CD14-positive monocyte (primary cell): ENCODE measurements at regions not wholly inside any gene's neighbourhood (a gene's known extent, or its start where the extent isn't known, plus 50 kb on each side); places are given as distances from the start of the nearest gene placed in this dataset.

Experiments
- DNase-seq, 3 donors: peaks; one replicate each; pipeline ENCODE4 v3.0.0-alpha.2; 2011 to 2022
- H2AFZ ChIP-seq: 2 replicates; pipeline ENCODE4 v1.6.0; 2012; ENCODE audit warnings: mild to moderate bottlenecking, low read depth, low read length, inconsistent platforms; ENCODE audit not compliant: insufficient read depth, poor library complexity, severe bottlenecking
- H3K27ac ChIP-seq, 2 donors: 1 replicate in 1 of 2; 2 replicates in 1 of 2; pipeline ENCODE4 v1.5.1; 2012 to 2013; ENCODE audit warnings: low read length in 2 of 2, control low read depth in 1 of 2, inconsistent platforms in 1 of 2, low read depth in 1 of 2, mild to moderate bottlenecking in 1 of 2
- H3K27me3 ChIP-seq, 2 donors: one replicate each; pipeline versions ENCODE4 v1.6.0 to v1.6.1; 2011 to 2013; ENCODE audit warnings: low read length in 2 of 2; ENCODE audit not compliant: control insufficient read depth in 2 of 2, insufficient read depth in 2 of 2
- H3K36me3 ChIP-seq, 2 donors: replicated peaks in 1 of 2; 1 replicate in 1 of 2; 2 replicates in 1 of 2; pipeline versions ENCODE4 v1.5.1 to v1.6.1; 2012 to 2013; ENCODE audit warnings: low read length in 2 of 2, control low read depth in 1 of 2, inconsistent platforms in 1 of 2, mild to moderate bottlenecking in 1 of 2; ENCODE audit not compliant: insufficient read depth in 2 of 2, control insufficient read depth in 1 of 2
- H3K4me1 ChIP-seq, 2 donors: 1 replicate in 1 of 2; 2 replicates in 1 of 2; pipeline versions ENCODE4 v1.5.1 to v1.6.1; 2012 to 2013; ENCODE audit warnings: low read length in 2 of 2, control low read depth in 1 of 2, inconsistent platforms in 1 of 2, mild to moderate bottlenecking in 1 of 2, moderate library complexity in 1 of 2; ENCODE audit not compliant: insufficient read depth in 2 of 2, control insufficient read depth in 1 of 2
- H3K4me2 ChIP-seq: replicated peaks from 2 replicates; pipeline ENCODE3; 2012; ENCODE audit warnings: low read length, moderate library complexity, mild to moderate bottlenecking; ENCODE audit not compliant: poor library complexity, severe bottlenecking; ENCODE audit errors: extremely low read depth
- H3K4me3 ChIP-seq, 3 experiments: fragments of 200-600 bp in 1 of 3; sonication (generic) in 1 of 3; replicated peaks in 1 of 3; 1 replicate in 2 of 3; 2 replicates in 1 of 3; pipeline ENCODE4 v1.5.1; 2011 to 2013; ENCODE audit warnings: low read length in 3 of 3, mild to moderate bottlenecking in 3 of 3, control low read depth in 2 of 3, low read depth in 2 of 3, inconsistent platforms in 1 of 3, moderate library complexity in 1 of 3
- H3K79me2 ChIP-seq: 2 replicates; pipeline ENCODE4 v1.6.0; 2012; ENCODE audit warnings: mild to moderate bottlenecking, control low read depth, inconsistent platforms, low read length, moderate library complexity; ENCODE audit not compliant: insufficient read depth
- H3K9ac ChIP-seq: 2 replicates; pipeline ENCODE4 v1.6.0; 2017; ENCODE audit warnings: low read length, mild to moderate bottlenecking; ENCODE audit not compliant: insufficient read depth, poor library complexity, severe bottlenecking
- H3K9me3 ChIP-seq, 2 donors: replicated peaks in 1 of 2; 1 replicate in 1 of 2; 2 replicates in 1 of 2; pipeline versions ENCODE4 v1.5.1 to v1.6.1; 2012 to 2013; ENCODE audit warnings: low read length in 2 of 2, control low read depth in 1 of 2; ENCODE audit not compliant: control insufficient read depth in 1 of 2, insufficient read depth in 1 of 2
- H4K20me1 ChIP-seq: 2 replicates; pipeline ENCODE4 v1.6.0; 2012; ENCODE audit warnings: mild to moderate bottlenecking, low read length, control low read depth, moderate library complexity; ENCODE audit not compliant: insufficient read depth
- H3K27ac Mint-ChIP-seq, 7 donors: one replicate each; pipeline ENCODE4 v1.8.0; 2020; ENCODE audit warnings: mild to moderate bottlenecking in 7 of 7, mixed read lengths in 7 of 7, moderate library complexity in 6 of 7, inconsistent platforms in 2 of 7
- H3K27me3 Mint-ChIP-seq, 3 donors: one replicate each; pipeline ENCODE4 v1.8.0; 2021 to 2022; ENCODE audit warnings: low read depth in 3 of 3, mild to moderate bottlenecking in 3 of 3, mixed read lengths in 3 of 3, moderate library complexity in 3 of 3, inconsistent platforms in 1 of 3
- H3K36me3 Mint-ChIP-seq, 2 donors: one replicate each; pipeline ENCODE4 v1.8.0; 2020; ENCODE audit warnings: mixed read lengths in 2 of 2, inconsistent platforms in 1 of 2, mild to moderate bottlenecking in 1 of 2
- H3K4me1 Mint-ChIP-seq: one replicate; pipeline ENCODE4 v1.8.0; 2020; ENCODE audit warnings: mild to moderate bottlenecking, mixed read lengths
- H3K4me3 Mint-ChIP-seq, 2 donors: one replicate each; pipeline ENCODE4 v1.8.0; 2020; ENCODE audit warnings: mild to moderate bottlenecking in 2 of 2, mixed read lengths in 2 of 2, moderate library complexity in 1 of 2
- H3K9me3 Mint-ChIP-seq, 7 donors: one replicate each; pipeline ENCODE4 v1.8.0; 2020 to 2022; ENCODE audit warnings: mixed read lengths in 7 of 7, mild to moderate bottlenecking in 6 of 7, moderate library complexity in 6 of 7, inconsistent platforms in 2 of 7
- CTCF ChIP-seq: fragments of 200-600 bp; IDR thresholded peaks from one replicate; pipeline ENCODE4 v1.8.0; 2022; ENCODE audit warnings: antibody characterized with exemption, mild to moderate bottlenecking
- WGBS: methylation state at CpG from one replicate; pipeline ENCODE4 v1.1.5; 2013; ENCODE audit warnings: missing lambda C conversion rate; ENCODE audit not compliant: insufficient coverage; 5-methylcytosine and 5-hydroxymethylcytosine counted together
- intact Hi-C, 2 donors: fragments of 100-400 bp; cut with micrococcal nuclease; formaldehyde crosslinking; loops; one replicate each; pipeline versions ENCODE4 v1.15.0 to v1.15.1; 2023

- Histone ChIP-seq H3K27me3 (no peaks in the 10 kb centered on the region), H3K79me2 (no peaks in the 10 kb centered on the region), H4K20me1 (no peaks in the 10 kb centered on the region), H3K9me3 (no peaks in the 10 kb centered on the region), H3K4me1 (no peaks in the 10 kb centered on the region), H2AFZ (no peak overlapping the region), H3K4me3 (no peak overlapping the region), H3K27ac (no peak overlapping the region), H3K36me3 (no peaks in the 10 kb centered on the region), H3K9ac (no peak overlapping the region), H3K4me2 (no peak overlapping the region)
- WGBS, result 100% methylated on average over 1 of the region's 5 CpGs
- Mint-ChIP-seq H3K27me3 (no peaks in the 10 kb centered on the region), H3K9me3 (peaks cover 0 to 6% (median 4%) of the 10 kb centered on the region in 7 donors), H3K36me3 (no peaks in the 10 kb centered on the region), H3K4me1 (no peaks in the 10 kb centered on the region), H3K4me3 (no peak overlapping the region), H3K27ac (no peak overlapping the region)
- intact Hi-C loops, result no loop called here
- no peak for TF ChIP-seq CTCF
- DNase-seq, result no peak
Observed at GRCh38 chr4:189176002-189176401, 764.7 kb upstream of the FRG1 start.

- no peaks in the 10 kb centered on the region for H3K36me3 ChIP-seq
- Mint-ChIP-seq H3K27ac (no peak overlapping the region), H3K4me1 (no peaks in the 10 kb centered on the region), H3K9me3 (peaks cover 0 to 5% (median 0%) of the 10 kb centered on the region in 7 donors), H3K27me3 (no peaks in the 10 kb centered on the region), H3K36me3 (no peaks in the 10 kb centered on the region), H3K4me3 (no peak overlapping the region)
- no peaks in the 10 kb centered on the region for H3K4me1 ChIP-seq
- no peaks in the 10 kb centered on the region for H3K27me3 ChIP-seq
- no peak for DNase-seq
- no peak overlapping the region for H3K4me2 ChIP-seq
- intact Hi-C loops, result no loop called here
- no peaks in the 10 kb centered on the region for H3K9me3 ChIP-seq
- no peak overlapping the region for H3K27ac ChIP-seq
- no peaks in the 10 kb centered on the region for H4K20me1 ChIP-seq
- H3K4me3 ChIP-seq, result no peak overlapping the region
- no peak overlapping the region for H2AFZ ChIP-seq
- H3K79me2 ChIP-seq, result no peaks in the 10 kb centered on the region
- 50% methylated on average over 2 of the region's 5 CpGs for WGBS
- H3K9ac ChIP-seq, result no peak overlapping the region
- TF ChIP-seq CTCF, result no peak
Observed at GRCh38 chr4:189177130-189177529, 763.5 kb upstream of the FRG1 start.
